ENCODE measurements at regions not wholly inside any gene's neighbourhood (a gene's known extent, or its start where the extent isn't known, plus 50 kb on each side); places are given as distances from the start of the nearest gene placed in this dataset.
A peak's percentile ranks its signal among the peaks of the same experiment; 100 is the strongest.

GRCh38 chr5:23216345-23216744, 291.1 kb upstream of the PRDM9 start:
- Histone ChIP-seq H3K27ac (no peak overlapping the region), H3K9me3 (no peaks in the 10 kb centered on the region), H3K4me1 (no peaks in the 10 kb centered on the region), H3K36me3 (no peaks in the 10 kb centered on the region), H3K27me3 (no peaks in the 10 kb centered on the region), H3K4me3 (no peak overlapping the region)
- TF ChIP-seq CTCF (IDR thresholded peaks at IDR 0.05) (no peak), POLR2AphosphoS5 (IDR thresholded peaks at IDR 0.05) (no peak), POLR2A (IDR thresholded peaks at IDR 0.05) (no peak)
- intact Hi-C loops (cut with DNase I; ENCODE audit: low total_unique reads): no loop called here
- no peak for DNase-seq (ENCODE audit: low spot score in 2 of 2)

GRCh38 chr5:23208959-23209431, 298.4 kb upstream of the PRDM9 start:
- H3K36me3 ChIP-seq: no peaks in the 10 kb centered on the region
- H3K27ac ChIP-seq: no peak overlapping the region
- no peaks in the 10 kb centered on the region for H3K9me3 ChIP-seq
- H3K27me3 ChIP-seq: no peaks in the 10 kb centered on the region
- H3K4me3 ChIP-seq: no peak overlapping the region
- H3K4me1 ChIP-seq: no peaks in the 10 kb centered on the region
- TF ChIP-seq CTCF (IDR thresholded peaks at IDR 0.05) (peak in 2 of 3 donors; percentile 24 to 31), POLR2AphosphoS5 (IDR thresholded peaks at IDR 0.05) (no peak)
- DNase-seq (ENCODE audit: low spot score in 2 of 2): no peak
- intact Hi-C loops (cut with DNase I; ENCODE audit: low total_unique reads): no loop called here

GRCh38 chr5:23204111-23204510, 303.3 kb upstream of the PRDM9 start:
- Histone ChIP-seq H3K4me1 (no peaks in the 10 kb centered on the region), H3K27me3 (no peaks in the 10 kb centered on the region), H3K36me3 (peaks cover 3% of the 10 kb centered on the region), H3K4me3 (no peak overlapping the region), H3K27ac (no peak overlapping the region), H3K9me3 (no peaks in the 10 kb centered on the region)
- DNase-seq (ENCODE audit: low spot score in 2 of 2): no peak
- intact Hi-C loops (cut with DNase I; ENCODE audit: low total_unique reads): no loop called here
- TF ChIP-seq POLR2A (IDR thresholded peaks at IDR 0.05): no peak
- TF ChIP-seq CTCF (IDR thresholded peaks at IDR 0.05): no peak
- TF ChIP-seq POLR2AphosphoS5 (IDR thresholded peaks at IDR 0.05): no peak

- H3K4me1 ChIP-seq: no peaks in the 10 kb centered on the region
- H3K27me3 ChIP-seq: no peaks in the 10 kb centered on the region
- H3K9me3 ChIP-seq: no peaks in the 10 kb centered on the region
- DNase-seq (ENCODE audit: low spot score in 2 of 2): no peak
- no peak for TF ChIP-seq POLR2AphosphoS5 (IDR thresholded peaks at IDR 0.05)
- no peak for TF ChIP-seq CTCF (IDR thresholded peaks at IDR 0.05)
- no peak for TF ChIP-seq POLR2A (IDR thresholded peaks at IDR 0.05)
- no peak overlapping the region for H3K27ac ChIP-seq
- intact Hi-C loops (cut with DNase I; ENCODE audit: low total_unique reads): loop anchor here (2.0 kb wide), 1 partner anchor 57 kb away; no protein-coding TSS in a partner anchor
- H3K36me3 ChIP-seq: no peaks in the 10 kb centered on the region
- H3K4me3 ChIP-seq: no peak overlapping the region
These were observed 316.7 kb upstream of the CDH12 start for GRCh38 chr5:23169660-23170416.

GRCh38 chr5:23164971-23165370, 311.8 kb upstream of the CDH12 start:
- Histone ChIP-seq H3K36me3 (no peaks in the 10 kb centered on the region), H3K4me3 (no peak overlapping the region), H3K27ac (no peak overlapping the region), H3K27me3 (no peaks in the 10 kb centered on the region), H3K4me1 (no peaks in the 10 kb centered on the region), H3K9me3 (no peaks in the 10 kb centered on the region)
- DNase-seq (ENCODE audit: low spot score in 2 of 2): no peak
- intact Hi-C loops (cut with DNase I; ENCODE audit: low total_unique reads): no loop called here
- TF ChIP-seq POLR2AphosphoS5 (IDR thresholded peaks at IDR 0.05) (no peak), POLR2A (IDR thresholded peaks at IDR 0.05) (no peak), CTCF (IDR thresholded peaks at IDR 0.05) (no peak)
